Lower leg skin (tissue), 4 donors: ENCODE measurements at regions not wholly inside any gene's neighbourhood (a gene's known extent, or its start where the extent isn't known, plus 50 kb on each side); places are given as distances from the start of the nearest gene placed in this dataset.

Experiments
- DNase-seq, 2 donors: peaks; one replicate each; pipeline ENCODE4 v3.0.0-alpha.2; 2019; ENCODE audit warnings: low spot score in 2 of 2
- H3K4me3 ChIP-seq: fragments of 200-600 bp; sonication (generic); 2 replicates; pipeline ENCODE4 v1.5.1; 2017; ENCODE audit warnings: mild to moderate bottlenecking, low read depth; ENCODE audit not compliant: poor library complexity, severe bottlenecking
- POLR2A ChIP-seq, 2 donors: fragments of 450-650 bp; IDR thresholded peaks; one replicate each; pipeline ENCODE4 v1.6.1; 2016 to 2017; ENCODE audit warnings: antibody characterized with exemption in 2 of 2, mild to moderate bottlenecking in 1 of 2, moderate library complexity in 1 of 2
- WGBS, 2 donors: methylation state at CpG; one replicate each; pipeline ENCODE4 v1.1.5; 2018; 5-methylcytosine and 5-hydroxymethylcytosine counted together
- intact Hi-C: fragments of 100-400 bp; cut with DNase I; formaldehyde crosslinking; loops from one replicate; pipeline ENCODE4 v1.15.0; 2023; ENCODE audit warnings: low total_unique reads
- TF ChIP-seq, protein P1 (sequence below), 3 donors: fragments of 450-650 bp; IDR thresholded peaks; one replicate each; pipeline ENCODE4 v1.5.1; 2016; ENCODE audit warnings: antibody characterized with exemption in 3 of 3, mild to moderate bottlenecking in 3 of 3, moderate library complexity in 2 of 3

DNA sequence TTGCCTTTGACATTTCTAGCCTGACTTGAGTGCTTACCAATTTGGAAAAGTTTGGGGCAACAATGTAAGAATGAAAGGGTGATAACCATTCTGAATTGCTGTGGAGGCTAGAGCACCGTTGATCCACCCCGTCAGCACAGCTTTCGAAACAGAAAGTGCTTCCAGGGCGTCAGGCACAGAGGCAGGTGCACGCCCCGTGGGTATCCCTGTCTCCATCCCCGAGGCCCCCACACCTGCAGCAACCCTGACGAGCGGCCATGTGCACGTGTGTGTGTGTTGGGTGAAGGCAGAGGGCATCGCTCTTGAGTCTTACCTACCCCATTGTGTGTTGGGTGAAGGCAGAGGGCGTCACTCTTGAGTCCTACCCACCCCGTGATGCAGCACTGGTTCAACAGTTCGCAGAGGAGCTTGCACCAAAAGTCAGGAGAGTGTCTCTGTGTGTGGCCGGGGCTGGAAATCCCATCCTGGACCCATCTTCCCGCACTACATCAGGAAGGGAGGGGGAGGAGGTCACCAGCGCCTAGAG, 404.5 kb downstream of the BRD1 start:
- WGBS, 2 donors: 81 to 84% methylated on average over 17 of the region's 17 CpGs

DNA sequence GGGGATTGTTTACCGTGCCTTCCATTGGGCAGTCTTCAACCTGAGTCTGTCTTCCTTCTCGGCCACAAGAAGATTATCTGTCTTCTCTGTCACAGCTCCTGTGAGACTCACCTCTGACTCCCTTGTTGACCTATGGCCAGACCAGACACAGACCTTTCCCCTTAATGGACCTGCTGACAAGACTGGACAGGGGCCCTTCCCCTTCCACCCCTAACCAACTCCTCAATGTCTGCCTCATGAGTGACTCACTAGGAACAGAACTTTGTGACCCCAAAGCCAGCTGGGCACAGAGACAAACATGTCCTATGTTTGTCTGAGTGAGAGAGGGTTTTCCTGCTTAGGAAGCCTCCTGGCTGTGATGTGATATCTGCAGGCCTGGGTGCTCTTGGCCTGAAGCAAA, 405.0 kb downstream of the BRD1 start:
- TF ChIP-seq POLR2A (IDR thresholded peaks at IDR 0.05): no peak
- TF ChIP-seq, protein P1, sequence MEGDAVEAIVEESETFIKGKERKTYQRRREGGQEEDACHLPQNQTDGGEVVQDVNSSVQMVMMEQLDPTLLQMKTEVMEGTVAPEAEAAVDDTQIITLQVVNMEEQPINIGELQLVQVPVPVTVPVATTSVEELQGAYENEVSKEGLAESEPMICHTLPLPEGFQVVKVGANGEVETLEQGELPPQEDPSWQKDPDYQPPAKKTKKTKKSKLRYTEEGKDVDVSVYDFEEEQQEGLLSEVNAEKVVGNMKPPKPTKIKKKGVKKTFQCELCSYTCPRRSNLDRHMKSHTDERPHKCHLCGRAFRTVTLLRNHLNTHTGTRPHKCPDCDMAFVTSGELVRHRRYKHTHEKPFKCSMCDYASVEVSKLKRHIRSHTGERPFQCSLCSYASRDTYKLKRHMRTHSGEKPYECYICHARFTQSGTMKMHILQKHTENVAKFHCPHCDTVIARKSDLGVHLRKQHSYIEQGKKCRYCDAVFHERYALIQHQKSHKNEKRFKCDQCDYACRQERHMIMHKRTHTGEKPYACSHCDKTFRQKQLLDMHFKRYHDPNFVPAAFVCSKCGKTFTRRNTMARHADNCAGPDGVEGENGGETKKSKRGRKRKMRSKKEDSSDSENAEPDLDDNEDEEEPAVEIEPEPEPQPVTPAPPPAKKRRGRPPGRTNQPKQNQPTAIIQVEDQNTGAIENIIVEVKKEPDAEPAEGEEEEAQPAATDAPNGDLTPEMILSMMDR (IDR thresholded peaks at IDR 0.05): no peak
- WGBS, 2 donors: 63 to 79% methylated on average over 2 of the region's 2 CpGs
- no peak overlapping the region for H3K4me3 ChIP-seq
- peak in 1 of 2 donors; percentile 13 for DNase-seq
- intact Hi-C loops: no loop called here

More for the DNA sequence above, 404.5 kb downstream of the BRD1 start:
- TF ChIP-seq POLR2A (IDR thresholded peaks at IDR 0.05): no peak
- TF ChIP-seq, protein P1 (IDR thresholded peaks at IDR 0.05): no peak
- no peak overlapping the region for H3K4me3 ChIP-seq
- intact Hi-C loops: no loop called here
- peak in 1 of 2 donors; percentile 61 for DNase-seq

DNA sequence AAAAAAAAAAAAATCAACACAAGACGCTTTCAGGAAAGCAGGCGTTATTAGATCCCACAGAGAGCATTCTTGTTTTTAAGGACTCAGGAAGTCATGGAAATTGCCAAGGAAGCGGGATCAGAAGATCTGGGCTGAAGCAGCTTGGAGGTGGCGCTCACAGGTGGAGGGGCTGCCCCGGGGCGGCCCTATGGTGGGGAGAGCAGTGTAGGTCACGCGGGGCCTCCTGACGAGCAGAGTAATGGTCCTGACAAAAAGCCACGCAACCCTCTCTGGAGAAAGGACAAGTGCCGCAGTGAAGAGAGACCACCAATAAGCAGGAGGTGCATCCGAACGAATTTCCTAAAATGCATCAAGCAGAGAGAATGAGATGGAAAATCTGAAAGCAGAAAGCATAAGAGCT, 407.0 kb downstream of the BRD1 start:
- H3K4me3 ChIP-seq: no peak overlapping the region
- TF ChIP-seq, protein P1 (IDR thresholded peaks at IDR 0.05): no peak
- TF ChIP-seq POLR2A (IDR thresholded peaks at IDR 0.05): no peak
- peak in 1 of 2 donors; percentile 34 for DNase-seq
- 89 to 90% methylated on average over 13 of the region's 13 CpGs for WGBS, 2 donors
- intact Hi-C loops: no loop called here

DNA sequence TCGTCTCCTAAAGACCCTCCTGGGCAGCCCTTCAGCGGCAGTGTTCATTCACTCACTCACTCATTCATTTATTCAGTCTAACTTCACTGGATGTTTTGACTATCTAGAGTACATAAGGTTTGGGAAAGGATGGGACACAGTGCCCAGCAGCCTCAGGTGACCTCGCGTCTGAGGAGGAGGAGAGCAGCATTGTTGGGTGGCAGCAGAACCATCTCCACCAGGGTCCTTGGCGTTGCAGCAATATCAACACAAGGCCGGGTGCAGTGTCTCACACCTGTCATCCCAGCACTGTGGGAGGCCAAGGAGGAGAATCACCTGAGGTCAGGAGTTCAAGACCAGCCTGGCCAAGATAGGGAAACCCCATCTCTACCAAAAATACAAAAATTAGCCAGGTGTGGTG, 408.0 kb downstream of the BRD1 start:
- 89 to 98% methylated on average over 6 of the region's 6 CpGs for WGBS, 2 donors
- intact Hi-C loops: no loop called here
- TF ChIP-seq, protein P1 (IDR thresholded peaks at IDR 0.05): no peak
- no peak for TF ChIP-seq POLR2A (IDR thresholded peaks at IDR 0.05)
- no peak overlapping the region for H3K4me3 ChIP-seq
- DNase-seq: peak in 1 of 2 donors; percentile 54

DNA sequence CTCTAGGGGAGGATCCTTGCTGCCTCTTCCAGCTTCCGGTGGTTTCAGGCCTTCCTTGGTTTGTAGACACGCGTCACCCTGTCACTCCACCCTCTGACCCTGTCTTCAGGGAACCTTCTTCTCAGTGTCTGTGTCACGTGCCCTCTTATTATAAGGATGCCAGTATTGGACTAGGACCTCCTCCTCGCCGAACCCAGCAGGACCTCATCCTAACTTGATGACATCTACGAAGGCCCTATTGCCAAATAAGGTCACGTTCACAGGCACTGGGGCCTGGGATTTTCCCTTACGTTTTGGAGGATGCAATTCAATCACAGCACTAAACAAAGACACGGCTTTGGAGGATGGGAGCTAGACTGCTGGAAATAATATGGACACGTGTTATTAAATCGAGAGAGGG, 408.7 kb downstream of the BRD1 start:
- intact Hi-C loops: no loop called here
- no peak overlapping the region for H3K4me3 ChIP-seq
- WGBS, 2 donors: 85 to 87% methylated on average over 12 of the region's 12 CpGs
- TF ChIP-seq, protein P1 (IDR thresholded peaks at IDR 0.05): no peak
- no peak for TF ChIP-seq POLR2A (IDR thresholded peaks at IDR 0.05)
- DNase-seq: no peak

DNA sequence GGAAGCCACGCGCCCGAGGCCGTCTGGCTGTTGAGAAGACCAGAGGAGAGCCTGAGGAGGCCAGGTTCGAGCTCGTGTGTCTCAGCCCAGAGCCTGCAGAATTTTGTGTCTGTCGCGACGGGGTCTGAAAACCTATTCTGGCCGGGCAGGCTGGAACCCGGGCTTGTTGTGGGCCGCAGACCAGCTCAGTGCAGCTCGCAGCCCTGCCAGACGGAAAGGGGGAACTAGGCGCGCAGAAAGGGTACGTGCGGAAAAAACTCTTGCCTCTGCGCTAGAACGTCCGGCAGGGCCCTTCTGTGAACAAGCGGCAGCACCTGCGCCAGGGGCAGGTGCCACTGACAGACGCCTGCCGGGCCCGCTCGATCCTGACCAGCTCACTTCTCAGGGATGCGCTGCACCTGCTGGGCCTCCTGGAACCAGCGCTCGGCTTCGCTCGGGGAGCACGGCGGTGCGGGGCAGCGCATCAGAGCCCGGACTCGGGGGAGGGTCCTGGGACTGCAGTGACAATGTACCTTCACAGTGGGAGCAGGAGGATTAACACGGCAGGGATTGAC, 409.3 kb downstream of the BRD1 start:
- TF ChIP-seq POLR2A (IDR thresholded peaks at IDR 0.05): no peak
- TF ChIP-seq, protein P1 (IDR thresholded peaks at IDR 0.05): no peak
- WGBS, 2 donors: 91 to 93% methylated on average over 39 of the region's 39 CpGs
- DNase-seq: peak in 1 of 2 donors; percentile 52
- intact Hi-C loops: no loop called here
- H3K4me3 ChIP-seq: no peak overlapping the region
